Activated CD8-positive, alpha-beta memory T cell treated with anti-CD3 and anti-CD28 coated beads for 36 hours (primary cell): ENCODE measurements at regions not wholly inside any gene's neighbourhood (a gene's known extent, or its start where the extent isn't known, plus 50 kb on each side); places are given as distances from the start of the nearest gene placed in this dataset.

Source experiments
- CTCF ChIA-PET: fragments of 350-600 bp; sonication (Branson Sonifier 250); formaldehyde crosslinking; loops from one replicate; lab custom pipeline; 2021; ENCODE audit warnings: antibody characterized with exemption; lab: Charles Lee
- POLR2A ChIA-PET: fragments of 350-600 bp; sonication (Branson Sonifier 250); formaldehyde crosslinking; loops from one replicate; lab custom pipeline; 2021; ENCODE audit warnings: antibody characterized with exemption; lab: Charles Lee

DNA sequence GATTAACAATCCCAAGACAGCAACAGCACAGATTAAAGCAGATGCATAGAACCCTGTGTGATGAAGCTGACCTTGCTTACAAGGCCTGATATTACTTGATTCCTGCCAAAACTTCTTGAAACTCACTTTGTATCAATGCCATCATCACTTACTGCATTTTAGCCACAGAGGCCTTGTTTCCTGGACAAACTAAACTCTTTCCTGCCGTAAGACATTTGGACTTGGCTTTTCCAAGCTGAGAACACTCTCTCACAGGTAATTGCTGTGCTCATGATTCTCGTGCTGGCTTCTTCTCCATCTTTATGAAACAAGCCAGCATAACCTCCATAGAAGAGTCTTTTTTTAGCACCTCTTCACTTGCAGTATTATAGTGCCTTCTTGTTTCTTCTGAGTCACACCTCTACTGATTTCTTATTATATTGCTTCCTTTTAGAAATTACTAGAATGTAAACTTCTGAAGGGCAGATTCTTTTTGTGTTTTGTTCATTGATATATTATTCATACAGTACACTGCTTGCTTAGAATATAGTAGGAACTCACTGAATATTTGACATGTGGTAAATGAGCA lies 456.5 kb upstream of the ZNF608 start:
- ChIA-PET CTCF (no interaction called here), POLR2A (no interaction called here)

DNA sequence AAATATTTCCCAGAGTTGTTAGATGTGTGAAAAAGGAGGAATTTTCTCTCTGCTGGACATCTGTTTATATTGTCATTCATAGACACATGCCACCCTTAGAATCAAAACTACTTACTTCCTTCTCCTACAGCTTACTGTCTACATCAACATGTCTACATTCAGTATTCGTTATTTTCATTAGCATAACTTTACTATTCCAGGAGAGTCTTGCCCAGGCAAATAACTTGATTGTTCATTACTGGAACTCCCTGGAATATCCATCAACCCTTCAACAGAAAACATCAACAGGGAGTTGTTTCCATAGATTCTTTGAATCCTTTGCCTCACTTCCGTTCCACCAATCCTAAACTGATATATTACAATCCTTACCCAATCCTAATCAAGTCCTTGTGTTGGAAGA lies 457.5 kb upstream of the ZNF608 start:
- CTCF ChIA-PET = no interaction called here
- POLR2A ChIA-PET = no interaction called here

DNA sequence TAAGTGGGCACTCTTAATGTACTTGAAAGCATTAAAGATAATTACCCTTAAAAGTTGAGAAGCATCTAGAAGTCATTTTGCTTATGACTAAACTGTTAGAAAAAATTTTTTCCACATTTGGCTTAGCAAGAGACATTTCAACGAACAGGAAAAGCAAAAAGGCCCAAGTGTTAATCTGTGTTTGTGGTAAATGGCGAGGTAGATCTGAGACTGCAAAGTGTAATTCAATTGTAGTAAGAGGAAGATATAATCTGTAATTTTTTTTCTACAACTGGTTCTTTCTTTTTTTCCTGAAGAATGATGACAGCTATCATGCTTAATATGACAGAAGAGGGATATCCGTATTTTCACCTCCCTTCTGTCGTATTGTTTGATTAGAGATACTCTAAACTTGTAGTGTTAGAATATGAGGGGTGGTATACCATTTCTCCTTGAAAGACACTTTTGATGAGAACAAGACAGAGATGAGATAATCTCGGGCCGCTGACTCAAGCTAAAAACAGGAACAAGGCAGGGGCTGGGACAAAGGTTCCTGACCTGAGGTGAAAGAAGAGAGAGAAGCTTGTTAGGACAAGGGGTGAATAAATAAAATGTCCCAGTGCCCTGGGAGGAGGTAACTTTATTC lies 459.3 kb upstream of the ZNF608 start:
- CTCF ChIA-PET = no interaction called here
- POLR2A ChIA-PET = no interaction called here

DNA sequence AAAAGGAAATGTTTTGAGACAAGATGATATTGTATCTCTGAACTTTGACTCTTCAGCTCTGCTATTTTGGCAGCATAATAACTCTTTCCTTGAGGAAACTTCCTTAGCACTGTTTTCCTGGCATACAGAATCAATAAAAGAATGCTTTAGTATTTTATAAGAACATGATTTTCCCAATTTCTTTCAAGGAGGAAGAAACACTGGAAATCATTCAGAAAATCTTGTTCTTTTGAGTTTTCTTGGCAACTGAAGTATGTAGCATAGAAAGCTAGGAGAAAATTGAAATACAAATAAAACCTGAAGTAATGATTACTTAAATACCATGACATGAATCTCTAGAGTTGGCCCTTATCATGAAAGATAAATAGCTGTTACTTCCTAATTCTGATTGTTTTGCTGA lies 461.4 kb upstream of the ZNF608 start:
- ChIA-PET POLR2A (no interaction called here), CTCF (no interaction called here)

DNA sequence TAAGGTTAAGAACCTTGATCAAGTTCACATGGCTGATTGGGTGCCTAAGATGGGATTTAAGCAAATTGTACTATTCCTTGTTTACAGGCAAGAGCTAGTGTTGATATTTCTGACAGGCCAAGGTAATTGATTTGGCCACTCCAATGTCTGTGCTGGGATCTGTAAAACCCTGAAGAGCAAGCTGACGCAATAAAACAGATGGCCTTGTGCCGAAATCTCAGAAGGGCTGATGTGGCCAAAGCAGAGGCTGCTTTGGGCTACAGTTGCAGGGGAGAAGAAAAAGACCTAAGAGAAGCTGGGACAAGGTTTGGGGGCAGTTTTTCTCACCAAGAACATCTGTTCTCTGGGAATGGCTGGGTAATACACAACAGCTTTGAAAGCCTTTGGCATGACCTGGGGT lies 463.2 kb upstream of the ZNF608 start:
- ChIA-PET CTCF (no interaction called here), POLR2A (no interaction called here)

DNA sequence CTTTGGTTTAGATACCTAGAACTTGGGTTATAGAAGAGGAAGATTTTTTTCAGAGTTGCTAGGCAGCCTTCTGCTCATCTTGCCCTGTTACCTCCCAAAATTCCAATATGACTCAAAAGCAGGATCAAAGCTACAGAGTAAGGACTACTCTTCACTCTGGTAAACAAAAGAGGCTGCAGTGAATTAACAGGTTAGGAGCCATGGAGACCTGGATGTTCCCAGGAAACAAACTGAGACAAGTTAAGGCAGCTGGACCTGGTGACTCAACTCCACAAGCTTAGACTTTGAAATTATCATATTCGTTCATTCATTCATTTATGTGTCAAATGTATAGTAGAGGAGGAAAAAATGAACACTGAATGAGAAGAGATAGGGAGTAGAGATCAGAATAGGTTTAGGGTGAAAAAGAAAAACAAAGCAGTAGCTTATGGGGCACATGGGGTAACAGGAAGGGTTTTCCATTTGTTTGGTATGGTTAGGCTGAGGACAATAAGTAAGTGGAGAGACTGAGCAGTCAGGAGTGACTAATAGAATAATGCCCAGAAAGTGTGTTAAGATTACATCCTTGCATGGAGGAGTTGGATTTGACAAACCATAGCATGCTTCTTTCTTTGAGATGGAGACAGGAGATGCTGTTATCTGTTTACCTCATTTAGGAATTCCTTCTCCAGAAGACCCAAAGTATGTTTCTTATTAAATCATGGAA lies 464.0 kb upstream of the ZNF608 start:
- ChIA-PET CTCF (no interaction called here), POLR2A (no interaction called here)

DNA sequence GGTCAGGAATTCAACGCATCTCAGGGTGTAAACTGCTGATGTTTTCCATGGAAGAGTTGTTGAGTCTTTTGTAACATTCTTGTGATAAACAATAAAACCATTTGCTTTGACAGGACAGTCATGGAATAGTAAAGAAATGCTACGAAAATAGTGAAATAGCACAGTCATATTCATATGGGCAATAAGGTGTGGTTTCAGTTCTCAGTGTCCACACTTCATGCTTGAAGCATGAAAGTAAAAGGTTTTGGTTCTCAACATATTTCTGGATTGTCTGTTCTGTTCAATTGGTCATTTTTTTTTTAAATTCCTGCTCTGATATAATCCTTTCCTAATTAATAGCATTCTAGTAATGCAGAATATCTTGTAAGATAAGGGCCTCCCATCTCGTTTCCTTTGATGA lies 467.6 kb upstream of the ZNF608 start:
- ChIA-PET POLR2A (no interaction called here), CTCF (no interaction called here)

DNA sequence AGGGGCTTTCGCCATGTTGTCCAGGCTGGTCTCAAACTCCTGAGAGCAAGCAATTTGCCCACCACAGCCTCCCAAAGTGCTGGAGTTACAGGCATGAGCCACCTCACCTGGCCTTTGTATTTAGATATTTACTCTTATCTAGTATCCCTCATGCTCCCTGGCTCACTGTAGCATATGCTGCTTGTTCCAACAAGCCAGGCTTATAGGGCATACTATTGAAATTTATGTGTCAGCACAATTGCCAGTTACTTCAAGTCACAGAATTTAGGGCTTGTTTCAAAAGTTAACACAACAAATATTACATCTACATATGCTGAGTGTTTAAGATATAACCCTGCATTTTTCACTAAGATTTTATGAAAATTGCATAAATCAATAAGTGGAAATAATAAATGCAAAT lies 469.2 kb upstream of the ZNF608 start:
- ChIA-PET POLR2A (no interaction called here), CTCF (no interaction called here)

DNA sequence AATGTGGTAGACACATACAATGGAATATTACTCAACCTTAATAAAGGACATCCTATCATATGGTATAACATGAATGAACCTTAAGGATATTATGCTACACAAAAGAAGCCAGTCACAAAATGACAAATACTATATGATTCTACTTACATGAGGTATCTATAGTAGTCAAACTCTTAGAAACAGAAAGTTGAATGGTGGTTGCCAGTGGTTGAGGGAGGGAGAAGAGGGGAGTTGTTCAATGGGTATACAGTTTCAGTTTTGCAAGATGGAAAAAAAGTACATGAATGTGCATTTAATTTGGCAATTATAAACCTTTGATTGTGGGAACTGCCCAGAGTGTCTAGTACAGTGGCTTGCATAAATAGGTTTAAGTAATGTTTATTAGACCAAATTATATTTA lies 473.3 kb upstream of the ZNF608 start:
- POLR2A ChIA-PET = no interaction called here
- CTCF ChIA-PET = no interaction called here

DNA sequence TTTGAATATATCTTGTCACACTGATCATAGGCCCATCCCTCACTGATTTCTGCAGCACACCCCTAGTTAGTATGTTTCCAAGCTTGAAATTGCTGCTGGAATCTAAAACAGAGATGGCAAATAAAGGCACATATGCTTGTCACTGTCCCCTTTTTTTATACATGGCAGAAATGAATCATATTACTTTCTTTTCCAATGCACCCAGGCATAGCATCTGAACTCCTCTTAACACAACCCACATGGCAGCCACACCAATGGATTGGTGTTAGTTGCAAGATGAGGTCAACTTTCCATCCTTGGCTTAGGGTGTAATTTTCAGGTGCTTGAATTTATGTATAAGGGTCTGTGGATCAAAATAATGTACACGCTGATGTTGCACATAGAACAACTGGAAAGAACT lies 473.8 kb upstream of the ZNF608 start:
- POLR2A ChIA-PET = no interaction called here
- CTCF ChIA-PET = no interaction called here

DNA sequence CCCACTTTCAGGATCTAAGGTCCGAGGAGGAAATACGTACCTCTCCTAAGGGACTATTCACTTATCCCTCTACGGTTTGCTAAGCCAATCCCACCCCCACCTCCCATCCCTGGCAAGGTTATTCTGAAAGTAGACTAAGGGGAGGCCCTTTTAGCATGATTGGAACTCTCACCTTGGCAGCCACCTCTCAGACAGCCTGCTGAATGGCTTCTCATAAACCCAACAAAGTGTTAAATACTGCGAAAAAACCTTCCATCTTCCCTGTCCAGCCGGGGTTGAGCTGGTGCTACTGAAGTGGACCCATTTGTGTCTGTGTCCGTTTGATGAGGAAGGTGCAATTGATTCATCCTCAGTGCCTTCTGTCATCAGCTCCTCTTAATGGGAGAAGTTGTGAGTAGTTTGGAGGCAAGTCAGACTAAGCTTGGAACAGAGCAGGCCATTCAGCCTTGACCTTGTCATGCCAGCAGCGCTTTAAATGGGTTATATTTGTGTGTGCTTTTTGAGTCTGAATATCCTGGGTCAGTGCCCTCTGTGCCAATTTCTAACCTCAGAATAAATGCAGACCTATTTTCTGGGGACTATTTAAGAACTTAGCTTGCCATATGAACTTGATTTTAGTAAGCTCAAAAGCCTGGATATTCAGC lies 476.3 kb upstream of the ZNF608 start:
- ChIA-PET CTCF (no interaction called here), POLR2A (no interaction called here)

DNA sequence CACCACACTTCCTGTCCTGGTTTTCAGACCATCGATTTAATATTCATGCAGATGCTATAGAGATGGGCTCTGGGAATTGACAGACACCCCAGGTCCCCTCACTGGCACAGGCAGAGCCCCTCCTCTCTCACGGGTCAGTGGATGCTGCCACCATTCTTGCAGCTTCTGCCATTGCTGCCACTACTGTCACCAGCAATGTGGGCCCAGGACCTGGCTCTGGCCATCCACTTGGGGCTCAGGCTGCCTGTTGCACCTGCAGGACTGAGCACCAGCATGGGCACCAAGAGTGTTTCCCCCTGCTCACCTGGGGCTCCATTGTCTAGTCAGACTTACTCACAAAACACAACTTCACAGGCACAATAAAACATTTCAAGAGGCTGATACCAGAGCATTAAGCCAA lies 479.0 kb upstream of the ZNF608 start:
- ChIA-PET POLR2A (no interaction called here), CTCF (interaction anchor here (0.6 kb wide), 1 partner anchor 10 kb away, joined by 3 read pairs; no protein-coding TSS in a partner anchor)

DNA sequence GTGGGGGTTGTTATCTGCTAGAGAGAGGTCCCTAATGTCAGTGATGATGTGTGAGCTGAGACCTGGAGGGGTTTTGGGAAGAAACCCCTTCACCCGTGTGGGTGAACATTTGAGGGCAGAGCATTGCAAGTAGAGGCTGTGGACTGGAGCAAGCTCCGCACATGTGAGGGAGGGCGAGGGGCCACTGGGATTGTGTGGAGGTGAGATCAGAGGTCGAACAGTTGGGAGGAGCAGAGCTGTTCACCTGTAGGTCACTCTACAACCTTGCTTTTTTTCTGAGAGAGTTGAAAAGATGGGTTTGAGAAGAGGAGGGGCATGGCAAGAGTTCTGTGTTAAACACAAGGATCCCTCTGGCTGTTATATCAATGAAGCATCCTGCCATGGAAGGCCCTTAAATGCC lies 480.4 kb upstream of the ZNF608 start:
- CTCF ChIA-PET = no interaction called here
- POLR2A ChIA-PET = no interaction called here

DNA sequence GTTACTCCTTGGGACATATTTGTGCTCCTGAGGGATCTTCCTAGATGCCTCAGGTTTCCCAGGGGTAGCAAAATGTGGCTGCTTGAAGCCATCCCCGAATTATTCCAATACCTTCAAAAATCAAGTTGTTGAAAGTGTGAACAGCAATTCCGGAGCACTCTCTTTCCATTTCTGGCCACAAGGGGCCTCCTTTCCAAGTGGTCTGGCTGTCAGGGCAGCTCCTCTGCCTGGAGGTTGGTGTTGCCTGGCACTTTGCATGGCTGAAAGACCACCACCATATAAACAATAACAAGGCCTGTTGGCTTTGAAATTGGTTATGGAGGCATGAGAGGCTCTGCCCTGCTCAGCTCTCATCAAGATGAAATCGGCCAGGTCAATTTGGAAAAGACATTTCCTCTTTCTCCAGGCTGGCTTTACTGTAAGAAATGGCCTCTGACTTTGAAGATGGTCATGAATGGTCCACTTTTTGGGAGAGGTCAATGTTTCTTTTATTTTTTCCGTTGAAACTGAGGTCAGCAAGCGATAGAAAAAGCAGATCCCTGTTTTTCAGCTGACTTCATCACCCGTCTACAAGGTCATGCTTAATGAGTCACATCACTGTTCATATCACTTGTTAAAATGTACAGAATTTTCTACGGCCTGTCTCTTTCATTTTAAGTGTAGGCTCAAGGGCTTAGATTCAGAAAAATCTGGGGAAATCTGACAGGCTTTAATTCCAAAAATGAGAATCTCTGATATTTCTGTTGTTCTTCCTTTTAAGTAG lies 481.1 kb upstream of the ZNF608 start:
- ChIA-PET POLR2A (no interaction called here), CTCF (no interaction called here)

DNA sequence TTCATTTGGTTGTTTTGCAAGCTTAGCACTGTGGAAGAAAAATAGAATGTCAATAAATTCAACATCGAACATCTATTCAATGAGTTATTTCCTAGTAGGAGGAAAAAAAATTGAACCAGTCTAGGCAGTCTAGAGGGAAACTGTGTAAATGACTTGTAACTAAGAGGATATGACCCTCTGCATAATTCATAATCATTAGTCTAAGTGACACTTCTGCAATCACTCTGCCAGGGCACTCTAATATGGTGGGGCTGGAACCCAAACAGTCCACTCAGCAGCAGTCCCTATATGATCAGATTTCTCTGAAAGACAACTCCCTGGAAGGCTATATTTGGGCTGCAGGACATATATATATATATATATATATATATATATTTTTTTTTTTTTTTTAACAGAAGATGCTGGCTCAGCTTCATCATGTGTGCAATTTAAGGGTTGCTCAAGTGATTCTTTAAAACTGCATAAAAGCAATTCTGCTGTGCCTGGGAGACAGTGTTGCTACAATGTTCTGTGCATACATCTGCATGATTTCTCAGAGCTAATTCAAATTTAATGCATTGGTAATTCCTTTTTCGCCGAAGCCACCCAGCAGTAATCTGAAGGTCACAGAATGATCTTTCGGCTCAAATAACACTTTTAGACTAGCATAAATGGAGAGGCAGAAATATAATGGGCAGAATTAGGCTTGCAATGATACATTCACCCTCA lies 482.1 kb upstream of the ZNF608 start:
- POLR2A ChIA-PET = no interaction called here
- CTCF ChIA-PET = no interaction called here

DNA sequence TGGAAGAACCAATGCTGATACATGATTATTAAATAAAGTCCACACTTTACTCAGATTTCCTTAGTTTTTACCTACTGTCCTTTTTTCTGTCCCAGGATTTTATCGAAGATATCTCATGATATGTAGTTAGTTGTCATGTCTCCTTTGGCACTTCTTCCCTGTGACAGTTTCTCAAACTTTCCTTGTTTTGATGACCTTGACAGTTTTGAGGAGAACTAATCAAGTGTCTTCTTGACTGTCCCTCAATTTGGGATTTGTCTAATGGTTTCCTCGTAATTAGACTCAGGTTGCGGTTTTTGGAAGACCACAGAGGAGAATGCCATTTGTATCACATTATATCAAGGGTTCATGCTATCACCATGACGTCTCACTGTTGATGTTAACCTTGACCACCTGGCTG lies 483.1 kb upstream of the ZNF608 start:
- ChIA-PET POLR2A (no interaction called here), CTCF (no interaction called here)

DNA sequence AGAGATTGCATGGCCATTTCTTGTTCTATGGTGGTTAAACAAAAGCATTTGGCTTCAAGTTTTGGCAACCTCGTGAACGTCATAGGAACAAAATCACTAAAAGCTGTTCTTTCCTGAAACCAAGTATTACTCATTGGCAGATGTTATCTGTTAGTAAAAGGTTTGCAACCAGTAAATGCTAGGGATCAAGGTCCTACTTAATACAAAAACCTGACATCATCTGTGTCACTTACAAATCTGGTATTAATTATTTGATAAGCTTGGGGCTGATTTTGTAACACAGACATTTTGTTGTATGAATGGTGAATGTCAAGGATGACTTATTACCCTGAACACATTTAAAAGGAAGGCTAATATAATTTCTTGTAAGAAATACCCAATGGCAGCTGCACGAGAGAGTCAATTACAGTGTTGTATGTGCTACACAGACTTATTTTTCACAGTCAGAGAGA lies 486.4 kb upstream of the ZNF608 start:
- ChIA-PET POLR2A (no interaction called here), CTCF (no interaction called here)

DNA sequence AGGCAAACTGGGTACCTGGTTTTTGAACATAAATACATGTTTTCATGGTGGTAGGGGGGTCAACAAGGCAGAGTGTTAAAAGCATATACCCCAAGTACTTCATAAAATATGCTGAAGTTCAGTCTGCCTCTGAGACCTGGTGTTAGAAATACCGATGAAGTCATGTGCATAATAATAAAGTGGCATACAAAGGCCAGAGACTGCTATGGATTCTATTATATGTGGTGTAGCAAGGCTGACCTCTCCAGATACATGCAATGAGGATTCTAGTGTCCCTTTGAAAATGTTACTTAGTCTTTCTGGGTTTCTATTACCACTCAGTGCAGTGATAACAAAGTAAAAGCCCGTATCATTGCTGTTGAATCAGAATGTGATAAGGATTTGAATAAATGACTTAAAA lies 487.5 kb upstream of the ZNF608 start:
- ChIA-PET CTCF (no interaction called here), POLR2A (no interaction called here)

DNA sequence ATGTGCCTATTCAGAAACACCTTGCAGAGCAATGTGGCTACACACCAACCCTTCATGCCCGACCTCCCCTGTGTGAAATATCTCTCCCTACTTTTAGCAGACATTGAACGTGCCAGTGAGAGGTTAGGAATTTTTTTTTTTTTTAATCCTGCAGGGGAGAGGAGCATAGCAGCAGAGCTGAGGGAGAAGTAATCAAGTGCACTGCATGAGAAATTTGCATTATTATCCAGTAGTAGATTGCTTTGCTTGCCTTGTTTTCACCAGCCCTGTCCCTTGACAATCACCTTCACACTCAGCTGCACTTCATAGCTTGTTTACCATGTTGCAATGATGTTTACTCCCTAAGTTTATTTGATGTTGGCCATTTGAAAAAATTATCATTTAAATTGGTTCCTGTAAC lies 489.6 kb upstream of the ZNF608 start:
- POLR2A ChIA-PET = no interaction called here

More for the DNA sequence above, 489.6 kb upstream of the ZNF608 start:
- CTCF ChIA-PET = interaction anchor here (1.2 kb wide), 1 partner anchor 16 kb away, joined by 3 read pairs; no protein-coding TSS in a partner anchor
